Activated T-cell treated with anti-CD3 and anti-CD28 coated beads, Interleukin-2, amount 50 U/mL, for 72 hours (primary cell): ENCODE measurements at regions not wholly inside any gene's neighbourhood (a gene's known extent, or its start where the extent isn't known, plus 50 kb on each side); places are given as distances from the start of the nearest gene placed in this dataset.
"Not testable (repeated sequence)": the region's sequence is repeated elsewhere in the genome, so short reads cannot be mapped to it uniquely, and the experiment has no call there.

Experiments
- ATAC-seq, 2 donors: fragments of 150-1000 bp; cut with Tn5 transposase; replicated peaks in 1 of 2; 2 replicates each; pipeline ENCODE4 v1.10.0; 2021; ENCODE audit warnings: moderate library complexity in 2 of 2, mild to moderate bottlenecking in 1 of 2
- DNase-seq, 2 donors: peaks; one replicate each; pipeline ENCODE4 v3.0.0; 2021 to 2022; ENCODE audit warnings: mixed read lengths in 1 of 2
- H3K27ac Mint-ChIP-seq: one replicate; pipeline ENCODE4 v1.8.0; 2022; ENCODE audit warnings: mild to moderate bottlenecking, moderate library complexity, mixed read lengths
- H3K27me3 Mint-ChIP-seq: one replicate; pipeline ENCODE4 v1.8.0; 2022; ENCODE audit warnings: low read depth, mixed read lengths
- H3K36me3 Mint-ChIP-seq, 2 donors: one replicate each; pipeline ENCODE4 v1.8.0; 2022; ENCODE audit warnings: mixed read lengths in 2 of 2, mild to moderate bottlenecking in 1 of 2; ENCODE audit not compliant: insufficient read depth in 2 of 2
- H3K4me1 Mint-ChIP-seq: one replicate; pipeline ENCODE4 v1.8.0; 2022; ENCODE audit warnings: low read depth, mixed read lengths
- H3K4me3 Mint-ChIP-seq, 2 donors: one replicate each; pipeline ENCODE4 v1.8.0; 2022; ENCODE audit warnings: mild to moderate bottlenecking in 2 of 2, mixed read lengths in 2 of 2, moderate library complexity in 2 of 2
- H3K9me3 Mint-ChIP-seq, 2 donors: one replicate each; pipeline ENCODE4 v1.8.0; 2022; ENCODE audit warnings: mixed read lengths in 2 of 2

DNA sequence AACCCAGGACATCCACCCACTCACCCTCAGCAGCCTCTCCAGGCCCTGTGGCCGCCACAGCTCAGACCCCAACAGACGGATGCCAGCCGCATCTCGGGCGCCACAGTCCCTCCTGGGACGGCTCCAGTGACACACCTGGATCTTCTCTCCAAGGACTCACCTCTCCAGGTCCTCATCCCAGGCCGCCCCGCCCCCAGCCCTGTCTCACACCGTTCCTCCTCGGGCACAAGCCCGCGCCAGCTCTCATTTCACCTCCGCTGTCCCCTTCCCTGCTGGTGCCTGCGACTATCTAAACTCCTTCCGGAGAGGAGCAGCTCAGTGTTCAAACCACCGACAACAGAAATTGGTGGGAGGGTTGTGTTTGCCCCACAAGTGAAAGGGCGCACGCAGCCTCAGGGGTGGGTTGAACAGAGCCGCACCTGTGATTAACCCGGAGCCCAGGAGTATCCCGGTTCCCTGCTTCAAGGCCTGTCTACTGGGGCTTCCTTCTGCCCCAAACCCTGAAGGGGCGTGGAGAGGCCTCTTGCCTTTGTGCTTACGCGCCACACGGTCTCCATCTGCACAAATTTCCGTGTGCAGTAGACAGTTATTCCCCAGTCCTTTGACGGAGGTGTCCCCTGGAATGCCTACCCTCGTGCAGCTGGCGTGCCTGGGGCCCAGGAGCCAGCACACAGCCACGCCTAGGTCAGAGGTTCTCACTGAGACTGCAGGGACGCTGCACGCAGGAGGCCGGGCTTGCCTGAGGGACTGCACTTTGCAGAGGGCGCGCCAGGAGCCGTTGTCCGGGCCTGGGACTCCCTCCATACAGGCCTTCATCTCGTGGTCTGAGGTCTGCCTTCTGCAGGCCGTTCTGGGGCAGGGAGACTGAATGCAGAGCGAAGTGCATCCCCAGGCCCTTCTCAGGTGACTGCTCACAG, 232.7 kb downstream of the DLL1 start:
- Mint-ChIP-seq H3K4me1 (no peaks in the 10 kb centered on the region), H3K27me3 (no peaks in the 10 kb centered on the region), H3K27ac (no peak overlapping the region), H3K4me3 (no peak overlapping the region), H3K36me3 (no peaks in the 10 kb centered on the region), H3K9me3 (no peaks in the 10 kb centered on the region)
- no peak for ATAC-seq
- no peak for DNase-seq

DNA sequence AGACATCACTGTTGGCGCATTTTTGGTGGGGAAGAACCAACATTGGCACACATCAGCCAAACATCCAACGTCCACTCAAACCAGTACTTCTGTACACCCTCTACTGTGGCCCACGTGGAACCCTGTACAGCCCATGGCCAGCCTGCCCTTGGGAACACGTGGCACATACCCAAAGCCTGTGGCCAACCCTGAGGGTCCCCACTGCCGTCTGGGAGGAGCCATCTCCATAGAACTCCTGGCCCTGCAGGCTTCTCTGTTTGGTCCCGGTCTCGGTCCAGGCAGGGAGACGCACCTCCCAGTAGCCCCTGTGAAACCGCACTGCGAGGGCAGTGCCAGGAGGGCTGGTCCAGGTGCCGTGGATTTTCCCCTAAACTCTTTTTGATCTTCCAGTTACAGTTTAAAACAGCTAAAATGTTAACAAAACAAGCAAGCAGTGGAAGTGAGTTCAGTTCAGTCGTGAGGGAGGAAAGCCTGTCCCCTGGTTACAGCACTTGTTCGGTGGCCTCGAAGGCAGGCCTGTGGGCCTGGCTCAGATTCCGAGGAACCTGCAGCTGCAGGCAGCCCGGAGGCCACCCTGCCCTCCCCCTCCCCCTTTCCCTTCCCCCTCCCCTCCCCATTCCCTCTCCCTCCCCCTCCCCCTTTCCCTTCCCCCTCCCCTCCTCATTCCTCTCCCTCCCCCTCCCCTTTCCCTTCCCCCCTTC, 233.7 kb downstream of the DLL1 start:
- Mint-ChIP-seq H3K27ac (no peak overlapping the region), H3K9me3 (no peaks in the 10 kb centered on the region), H3K36me3 (no peaks in the 10 kb centered on the region), H3K27me3 (no peaks in the 10 kb centered on the region), H3K4me1 (no peaks in the 10 kb centered on the region), H3K4me3 (no peak overlapping the region)
- DNase-seq = no peak
- no peak for ATAC-seq

DNA sequence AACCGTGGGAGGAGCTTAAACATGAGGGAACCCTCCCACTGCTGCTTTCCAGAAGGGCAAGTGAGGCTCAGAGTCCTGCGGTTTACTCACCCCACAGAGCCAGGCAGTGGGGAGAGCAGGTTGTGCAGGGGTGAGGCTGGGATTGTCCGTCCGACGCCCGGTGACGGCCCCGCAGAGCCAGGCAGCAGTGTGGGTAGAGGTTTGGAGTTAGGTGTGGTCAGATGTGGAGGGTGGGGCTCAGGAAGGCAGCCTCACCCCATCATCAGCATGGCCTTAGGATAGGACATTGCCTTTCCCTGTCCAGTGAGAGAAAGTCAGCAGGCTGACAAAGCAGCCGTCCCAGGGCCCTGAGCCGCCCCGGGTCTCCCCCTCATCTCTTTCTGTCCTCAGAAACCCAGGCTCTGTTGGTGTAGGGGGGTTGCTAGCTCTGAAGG, 234.6 kb downstream of the DLL1 start:
- Mint-ChIP-seq H3K27ac (no peak overlapping the region), H3K36me3 (no peaks in the 10 kb centered on the region), H3K9me3 (no peaks in the 10 kb centered on the region), H3K4me1 (no peaks in the 10 kb centered on the region), H3K4me3 (no peak overlapping the region), H3K27me3 (no peaks in the 10 kb centered on the region)
- no peak for ATAC-seq
- DNase-seq = no peak

DNA sequence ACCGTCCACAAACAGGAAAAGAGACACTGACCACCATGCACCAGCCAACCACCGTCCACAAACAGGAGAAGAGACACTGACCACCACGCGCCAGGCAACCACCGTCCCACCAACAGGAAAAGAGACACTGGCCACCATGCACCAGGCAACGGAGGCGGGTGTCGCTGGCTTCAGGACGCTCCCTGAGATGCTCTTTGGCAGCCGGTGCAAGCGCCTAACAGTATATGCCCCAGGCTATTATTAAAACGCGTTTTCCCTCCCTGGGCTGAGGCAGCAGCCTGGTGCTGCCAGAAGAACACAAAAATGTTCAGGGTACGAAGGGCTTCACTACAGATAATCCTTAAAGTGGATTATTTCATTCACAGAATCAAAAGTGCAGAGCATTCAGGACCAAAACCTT, 235.1 kb downstream of the DLL1 start:
- ATAC-seq, DNase-seq, H3K36me3 Mint-ChIP-seq, H3K4me1 Mint-ChIP-seq, H3K4me3 Mint-ChIP-seq, H3K27me3 Mint-ChIP-seq, H3K27ac Mint-ChIP-seq, H3K9me3 Mint-ChIP-seq: not testable (repeated sequence)

DNA sequence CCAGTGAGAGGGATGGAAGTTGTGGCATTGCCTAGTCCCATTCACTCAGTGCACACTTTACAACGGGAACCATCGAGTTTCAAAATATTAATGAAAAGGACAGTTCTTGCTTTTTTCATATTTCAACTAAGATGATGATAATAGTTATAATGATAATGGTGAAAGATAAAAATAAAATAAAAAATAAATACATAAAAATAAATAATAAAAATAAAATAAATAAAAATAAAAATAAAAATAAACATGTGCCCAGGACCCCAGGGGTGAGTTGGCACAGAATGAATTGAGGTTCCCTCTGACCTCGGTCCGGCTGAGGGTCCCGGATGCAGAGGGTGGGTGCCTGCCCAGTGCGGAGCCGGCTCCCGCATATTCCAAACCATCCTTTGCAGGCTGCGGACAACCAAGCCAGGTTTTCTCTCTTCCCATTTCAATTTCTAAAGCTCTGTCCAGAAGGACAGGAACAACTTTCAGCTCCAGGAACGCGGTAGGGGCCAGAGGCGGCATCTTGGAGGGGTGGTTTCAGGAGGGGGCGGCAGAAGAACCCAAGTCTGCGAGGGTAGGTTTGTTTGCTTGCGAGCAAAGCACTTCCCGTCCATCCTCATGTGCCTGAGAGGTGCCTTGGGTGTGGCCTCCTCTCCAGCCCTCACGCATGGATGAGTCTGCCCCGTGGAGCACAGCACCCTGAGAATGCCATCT, 236.8 kb downstream of the DLL1 start:
- ATAC-seq = no peak
- DNase-seq = no peak
- no peaks in the 10 kb centered on the region for H3K36me3 Mint-ChIP-seq
- no peak overlapping the region for H3K4me3 Mint-ChIP-seq
- no peaks in the 10 kb centered on the region for H3K27me3 Mint-ChIP-seq
- no peaks in the 10 kb centered on the region for H3K9me3 Mint-ChIP-seq
- H3K27ac Mint-ChIP-seq = no peak overlapping the region
- no peaks in the 10 kb centered on the region for H3K4me1 Mint-ChIP-seq

DNA sequence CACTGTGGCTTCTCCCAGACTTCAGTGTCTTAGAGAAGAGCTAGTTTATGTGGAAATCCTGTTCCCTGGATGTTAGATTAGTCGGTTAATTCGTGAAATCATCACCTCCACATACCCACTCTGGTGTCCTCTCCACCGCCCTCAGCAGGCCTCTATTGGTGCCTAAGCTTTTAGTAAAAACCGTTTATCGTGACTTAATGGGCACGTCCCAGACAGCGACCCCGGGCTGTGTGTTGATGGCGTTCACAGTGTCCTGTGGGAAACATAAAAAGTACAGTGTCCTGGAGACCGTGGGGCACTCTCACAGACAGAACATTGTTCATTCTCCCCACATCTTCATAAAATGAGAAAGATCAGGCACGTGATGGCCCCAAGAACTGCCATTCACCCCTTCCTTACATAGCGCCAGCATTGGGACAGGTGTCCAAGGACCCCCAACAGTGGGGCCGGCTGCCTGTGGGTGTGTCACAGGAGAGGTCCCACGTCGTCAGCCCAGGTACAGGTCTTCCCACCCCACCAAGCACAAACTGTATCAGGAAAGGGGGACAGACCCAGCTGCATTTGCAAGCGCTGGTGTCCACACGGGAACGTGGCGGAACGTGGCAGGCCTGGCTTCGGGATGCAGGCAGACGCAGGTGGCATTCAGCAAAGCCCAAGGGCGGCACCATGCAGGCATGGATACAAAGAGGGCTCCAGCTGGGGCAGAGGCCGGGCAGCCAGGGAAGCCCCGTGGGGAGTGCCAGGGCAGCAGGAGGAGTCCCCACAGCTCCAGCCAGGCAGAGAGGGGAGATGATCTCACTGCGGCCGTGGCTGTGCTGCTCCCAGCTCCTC, 237.7 kb downstream of the DLL1 start:
- H3K27ac Mint-ChIP-seq = no peak overlapping the region
- no peaks in the 10 kb centered on the region for H3K36me3 Mint-ChIP-seq
- H3K4me3 Mint-ChIP-seq = no peak overlapping the region
- H3K27me3 Mint-ChIP-seq = no peaks in the 10 kb centered on the region
- no peak for DNase-seq
- ATAC-seq = no peak
- no peaks in the 10 kb centered on the region for H3K9me3 Mint-ChIP-seq
- H3K4me1 Mint-ChIP-seq = no peaks in the 10 kb centered on the region

DNA sequence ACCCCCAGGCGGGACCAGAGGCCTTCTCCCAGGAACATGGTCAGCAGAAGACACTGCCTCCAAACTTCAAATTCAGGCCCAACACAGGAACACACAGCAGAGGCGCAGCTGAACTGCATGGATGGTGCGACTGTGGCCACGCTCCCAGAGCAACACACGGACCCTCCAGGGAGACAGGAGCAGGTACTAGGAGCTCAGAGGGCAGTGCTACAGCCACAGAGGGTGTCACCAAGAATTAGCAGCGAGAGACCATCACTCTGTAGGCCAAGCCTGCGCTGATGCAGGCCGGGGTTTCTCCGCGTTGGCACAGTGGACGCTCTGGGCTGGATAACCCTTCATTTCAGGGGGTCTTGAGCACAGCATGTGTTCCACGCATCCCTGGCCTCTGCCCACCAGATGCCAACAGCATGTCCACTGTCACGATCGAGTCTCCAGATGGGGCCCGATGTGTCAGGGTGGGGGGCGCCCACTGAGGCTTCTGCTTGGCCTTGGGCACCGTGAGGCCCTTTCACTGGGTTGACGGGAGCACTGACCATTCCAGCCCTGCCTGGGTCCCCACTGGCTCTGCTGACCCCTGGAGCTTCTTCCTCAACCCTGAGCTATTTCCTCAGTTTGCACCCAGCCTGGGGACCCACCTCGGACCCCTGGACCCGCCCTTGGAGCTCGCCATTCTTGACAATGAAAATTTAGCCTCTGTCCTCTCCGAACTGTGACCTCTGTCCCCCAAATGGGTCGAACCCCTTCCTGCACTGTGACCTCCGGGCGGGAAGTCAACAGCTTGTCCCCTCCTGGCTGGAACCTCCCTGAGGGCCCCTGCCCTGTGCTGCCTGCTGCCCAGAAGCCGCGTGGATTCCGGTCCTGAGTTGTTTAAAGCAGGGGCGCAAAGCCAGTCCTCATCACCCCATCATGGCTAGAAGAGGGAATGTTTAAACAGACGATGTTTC, 239.4 kb downstream of the DLL1 start:
- no peaks in the 10 kb centered on the region for H3K4me1 Mint-ChIP-seq
- H3K36me3 Mint-ChIP-seq = no peaks in the 10 kb centered on the region
- DNase-seq (no peak), ATAC-seq (no peak)
- H3K9me3 Mint-ChIP-seq = no peaks in the 10 kb centered on the region
- H3K27me3 Mint-ChIP-seq = peaks cover 2% of the 10 kb centered on the region
- H3K4me3 Mint-ChIP-seq = no peak overlapping the region
- H3K27ac Mint-ChIP-seq = no peak overlapping the region

DNA sequence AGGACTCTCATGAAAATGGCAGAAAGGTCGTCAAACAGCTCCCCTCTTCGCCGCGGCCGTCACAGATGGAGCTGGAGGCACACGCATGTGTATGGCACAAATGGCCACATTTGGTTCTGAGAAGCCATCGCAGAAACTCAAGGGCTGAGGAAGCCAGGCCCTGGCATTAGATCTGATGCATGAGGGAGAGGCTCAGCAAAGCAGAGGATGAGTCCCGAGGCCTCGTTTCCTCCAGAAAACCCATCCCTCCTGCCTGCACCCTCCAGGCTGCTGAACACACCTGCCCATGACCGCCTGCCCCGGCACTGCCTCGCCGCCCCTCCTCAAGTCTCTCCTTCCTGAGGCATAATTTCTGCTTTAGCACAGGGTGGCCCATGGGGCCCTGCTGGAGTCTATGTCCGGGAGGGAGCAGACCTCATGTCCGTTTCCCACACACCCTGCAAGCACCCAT, 240.3 kb downstream of the DLL1 start:
- H3K4me3 Mint-ChIP-seq = no peak overlapping the region
- H3K4me1 Mint-ChIP-seq = no peaks in the 10 kb centered on the region
- H3K27ac Mint-ChIP-seq = no peak overlapping the region
- H3K9me3 Mint-ChIP-seq = no peaks in the 10 kb centered on the region
- H3K27me3 Mint-ChIP-seq = peaks cover 5% of the 10 kb centered on the region
- ATAC-seq = no peak
- no peaks in the 10 kb centered on the region for H3K36me3 Mint-ChIP-seq
- DNase-seq = no peak

DNA sequence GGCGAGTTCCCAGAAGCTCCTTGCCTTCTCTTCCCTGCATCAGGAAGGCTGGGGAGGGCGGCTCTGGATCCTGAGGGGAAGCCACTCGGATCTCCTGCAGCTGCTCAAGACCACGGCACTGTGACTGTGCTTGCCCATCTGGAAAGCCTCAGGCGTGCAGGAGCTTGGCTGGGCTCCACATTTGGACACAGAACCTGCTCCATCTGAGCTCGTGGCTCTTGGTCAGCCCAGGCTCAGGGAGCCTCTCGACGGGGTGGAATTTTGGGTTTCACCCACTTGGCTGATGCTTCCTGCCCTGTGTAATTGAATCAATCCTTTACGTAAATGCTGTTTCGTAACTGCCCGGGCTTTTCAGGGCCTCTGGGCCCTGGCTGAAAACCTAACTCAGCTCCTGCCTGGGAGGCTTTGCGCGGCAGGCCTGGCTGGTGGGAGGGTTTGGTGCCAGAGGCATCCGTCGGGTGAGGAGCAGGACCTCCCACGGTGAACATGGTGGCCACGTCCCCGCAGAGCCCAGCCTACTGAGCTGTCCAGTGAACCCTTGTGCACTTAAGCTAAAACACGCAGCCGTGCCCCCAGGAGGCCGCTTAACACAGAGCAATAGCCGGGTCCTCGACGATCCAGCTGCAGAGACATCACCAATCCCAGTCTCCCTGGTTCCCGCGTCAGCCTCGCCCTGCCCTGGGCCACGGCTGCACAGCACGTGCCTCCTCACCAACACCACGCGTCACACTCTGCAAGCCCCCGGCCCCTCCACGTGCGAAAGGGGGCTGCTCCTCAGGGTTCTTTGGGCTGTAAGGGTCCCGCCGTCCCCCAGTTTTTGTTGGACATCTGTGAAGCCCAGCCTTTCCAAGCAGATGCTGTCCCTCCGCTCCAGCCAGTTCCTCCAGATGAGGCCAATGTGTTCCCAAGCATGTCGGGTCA, 241.0 kb downstream of the DLL1 start:
- H3K4me1 Mint-ChIP-seq = no peaks in the 10 kb centered on the region
- H3K27me3 Mint-ChIP-seq = peaks cover 5% of the 10 kb centered on the region
- H3K36me3 Mint-ChIP-seq = no peaks in the 10 kb centered on the region
- H3K27ac Mint-ChIP-seq = no peak overlapping the region
- no peak overlapping the region for H3K4me3 Mint-ChIP-seq
- ATAC-seq = no peak
- DNase-seq = no peak
- no peaks in the 10 kb centered on the region for H3K9me3 Mint-ChIP-seq

DNA sequence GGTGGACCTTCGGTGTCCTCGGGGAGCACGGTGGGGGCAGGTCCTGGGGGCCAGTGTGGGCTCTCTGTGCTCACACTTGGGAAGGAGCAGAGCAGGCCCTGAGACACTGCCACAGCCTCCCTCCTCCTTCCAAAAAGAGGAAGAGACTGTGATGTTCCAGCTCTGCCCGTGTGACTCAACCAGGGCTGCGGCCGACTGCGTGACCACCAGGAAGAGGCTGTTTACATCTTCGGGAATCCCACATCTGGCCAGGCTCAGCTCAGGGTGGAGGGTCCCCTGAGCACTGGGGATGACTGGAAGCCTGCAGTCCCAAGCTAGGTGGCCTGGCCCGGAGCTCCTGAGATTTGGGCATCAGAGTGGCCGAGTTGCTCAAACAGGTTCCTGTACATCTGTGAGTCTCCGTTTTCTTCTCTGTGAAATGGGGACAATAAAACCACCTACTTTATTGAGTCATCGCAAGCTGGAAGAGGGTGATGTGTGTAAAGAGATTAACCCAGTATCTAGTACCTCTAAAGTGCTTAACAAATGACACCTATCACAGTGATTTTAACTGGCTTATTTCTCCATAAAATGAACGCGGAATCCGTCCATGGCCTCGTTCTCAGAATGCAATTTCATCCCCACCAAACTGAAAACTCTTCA, 242.1 kb downstream of the DLL1 start:
- peak in 1 of 2 donors; percentile 35 for ATAC-seq
- Mint-ChIP-seq H3K4me3 (no peak overlapping the region), H3K36me3 (no peaks in the 10 kb centered on the region), H3K4me1 (no peaks in the 10 kb centered on the region), H3K27ac (no peak overlapping the region), H3K9me3 (no peaks in the 10 kb centered on the region), H3K27me3 (peaks cover 5% of the 10 kb centered on the region)
- DNase-seq = no peak

DNA sequence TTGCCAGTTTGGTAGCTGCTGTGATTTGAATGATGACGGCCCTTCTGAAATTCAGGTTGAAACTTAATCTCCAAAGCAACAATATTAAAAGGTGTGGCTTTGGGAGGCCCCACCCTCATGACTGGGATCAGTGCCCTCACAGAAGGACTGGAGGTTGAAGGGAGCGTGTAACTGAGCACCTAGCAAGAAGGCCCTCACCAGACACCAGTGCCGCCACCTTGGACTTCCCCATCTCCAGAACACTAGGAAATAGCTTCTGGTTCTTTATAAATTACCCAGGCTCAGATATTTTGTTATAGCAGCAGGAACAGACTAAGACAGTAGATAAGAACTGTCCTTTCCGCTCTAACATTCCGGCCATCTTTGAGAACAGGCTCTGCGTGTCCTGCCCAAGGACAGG, 243.1 kb downstream of the DLL1 start:
- peaks cover 5% of the 10 kb centered on the region for H3K27me3 Mint-ChIP-seq
- no peak overlapping the region for H3K4me3 Mint-ChIP-seq
- no peak overlapping the region for H3K27ac Mint-ChIP-seq
- no peak for DNase-seq
- no peaks in the 10 kb centered on the region for H3K9me3 Mint-ChIP-seq
- H3K4me1 Mint-ChIP-seq = no peaks in the 10 kb centered on the region
- no peak for ATAC-seq
- no peaks in the 10 kb centered on the region for H3K36me3 Mint-ChIP-seq
